Esophagus muscularis mucosa (tissue), 4 donors: ENCODE measurements at regions not wholly inside any gene's neighbourhood (a gene's known extent, or its start where the extent isn't known, plus 50 kb on each side); places are given as distances from the start of the nearest gene placed in this dataset.
"Not testable (repeated sequence)": the region's sequence is repeated elsewhere in the genome, so short reads cannot be mapped to it uniquely, and the experiment has no call there.

Source experiments
- DNase-seq: peaks from one replicate; pipeline ENCODE4 v3.0.0-alpha.2; 2017; ENCODE audit errors: extremely low spot score
- H3K27ac ChIP-seq, 4 donors: fragments of 200-600 bp; sonication (generic); replicated peaks in 1 of 4; 1 replicate in 3 of 4; 2 replicates in 1 of 4; pipeline ENCODE4 v1.5.1; 2016 to 2019; ENCODE audit warnings: mild to moderate bottlenecking in 1 of 4
- H3K27me3 ChIP-seq, 4 donors: fragments of 200-600 bp; sonication (generic); one replicate each; pipeline versions ENCODE4 v1.5.1 to v1.6.0; 2016 to 2019
- H3K36me3 ChIP-seq, 4 donors: fragments of 200-600 bp; sonication (generic); one replicate each; pipeline ENCODE4 v1.5.1; 2016 to 2019
- H3K4me1 ChIP-seq, 4 donors: fragments of 200-600 bp; sonication (generic); one replicate each; pipeline ENCODE4 v1.5.1; 2016 to 2019
- H3K4me3 ChIP-seq, 4 donors: fragments of 200-600 bp; sonication (generic); 1 replicate in 2 of 4; 2 replicates in 2 of 4; pipeline ENCODE4 v1.5.1; 2016 to 2019; ENCODE audit warnings: mild to moderate bottlenecking in 4 of 4, moderate library complexity in 1 of 4
- H3K9me3 ChIP-seq, 4 donors: fragments of 200-600 bp; sonication (generic); 1 replicate in 3 of 4; 2 replicates in 1 of 4; pipeline ENCODE4 v1.5.1; 2016 to 2019
- CTCF ChIP-seq, 3 experiments: fragments of 200-600 bp in 2 of 3; fragments of 450-650 bp in 1 of 3; sonication (generic) in 2 of 3; IDR thresholded peaks; one replicate each; pipeline ENCODE4 v1.5.1; 2017 to 2019; ENCODE audit warnings: antibody characterized with exemption in 3 of 3, mild to moderate bottlenecking in 2 of 3, moderate library complexity in 1 of 3
- EP300 ChIP-seq: sonication (generic); formaldehyde crosslinking; IDR thresholded peaks from one replicate; pipeline ENCODE4 v1.6.1; 2017; ENCODE audit warnings: antibody characterized with exemption
- POLR2A ChIP-seq: fragments of 450-650 bp; IDR thresholded peaks from one replicate; pipeline ENCODE4 v1.6.1; 2017; ENCODE audit warnings: antibody characterized with exemption, moderate library complexity, mild to moderate bottlenecking, low read depth
- POLR2AphosphoS5 ChIP-seq, 2 donors: sonication (generic); formaldehyde crosslinking; IDR thresholded peaks; one replicate each; pipeline ENCODE4 v1.6.1; 2017; ENCODE audit warnings: antibody characterized with exemption in 2 of 2
- WGBS: methylation state at CpG from one replicate; pipeline ENCODE4 v1.1.5; 2018; 5-methylcytosine and 5-hydroxymethylcytosine counted together
- intact Hi-C: fragments of 100-400 bp; cut with DNase I; formaldehyde crosslinking; loops from one replicate; pipeline ENCODE4 v1.15.1; 2023

DNA sequence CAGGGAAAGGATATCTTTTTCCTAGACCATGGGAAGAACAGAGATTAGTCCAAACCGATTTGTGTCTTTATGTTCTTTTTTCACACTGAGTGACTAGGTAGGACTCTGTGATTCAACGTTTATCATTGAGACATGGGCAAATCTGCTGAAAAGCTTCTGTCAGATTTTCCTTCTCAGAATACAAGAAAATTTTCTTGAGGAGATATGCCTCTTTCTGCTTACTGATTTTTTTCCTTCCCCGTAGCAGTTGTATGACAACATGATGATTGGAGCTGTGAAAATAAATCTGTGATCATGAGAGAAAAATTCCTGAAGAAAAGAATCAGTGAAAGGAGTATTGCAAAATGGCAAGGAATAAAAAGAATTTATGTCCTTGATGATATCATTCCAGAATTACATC is 130.6 kb upstream of the FAT4 start:
- WGBS = 80% methylated on average over 3 of the region's 3 CpGs
- TF ChIP-seq POLR2AphosphoS5 (IDR thresholded peaks at IDR 0.05) = no peak
- TF ChIP-seq POLR2A = no peak
- TF ChIP-seq EP300 = no peak
- TF ChIP-seq CTCF (IDR thresholded peaks at IDR 0.05) = no peak
- no peak overlapping the region for H3K4me3 ChIP-seq
- H3K27me3 ChIP-seq = no peaks in the 10 kb centered on the region
- H3K27ac ChIP-seq = no peak overlapping the region
- DNase-seq = no peak
- no peaks in the 10 kb centered on the region for H3K9me3 ChIP-seq
- H3K36me3 ChIP-seq = no peaks in the 10 kb centered on the region
- intact Hi-C loops = no loop called here
- peaks cover 0 to 4% (median 0%) of the 10 kb centered on the region in 4 donors for H3K4me1 ChIP-seq

DNA sequence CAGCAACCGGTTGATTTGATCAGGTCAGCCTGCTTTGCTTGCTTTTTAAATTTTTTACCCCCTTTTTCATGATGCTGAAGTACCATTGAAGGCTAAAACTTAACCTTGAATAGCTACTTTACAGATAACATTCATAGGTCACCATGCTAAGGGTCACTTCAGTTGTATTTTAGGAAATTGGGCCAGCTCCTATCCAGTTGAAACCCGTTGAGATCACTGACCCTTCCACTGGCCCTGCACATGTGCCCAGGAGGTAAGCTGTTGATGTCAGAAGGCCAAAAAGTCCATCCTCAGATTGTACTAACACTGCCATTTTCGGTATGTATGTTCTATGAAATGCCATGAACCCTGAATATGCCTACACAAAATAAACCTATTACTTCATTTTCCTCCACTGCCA is 133.0 kb upstream of the FAT4 start:
- Histone ChIP-seq H3K27ac (no peak overlapping the region), H3K4me1 (no peaks in the 10 kb centered on the region), H3K9me3 (no peaks in the 10 kb centered on the region), H3K36me3 (no peaks in the 10 kb centered on the region), H3K27me3 (no peaks in the 10 kb centered on the region), H3K4me3 (no peak overlapping the region)
- WGBS = 92% methylated on average over 3 of the region's 3 CpGs
- intact Hi-C loops = no loop called here
- no peak for DNase-seq
- no peak for TF ChIP-seq POLR2A
- TF ChIP-seq POLR2AphosphoS5 (IDR thresholded peaks at IDR 0.05) = no peak
- no peak for TF ChIP-seq CTCF (IDR thresholded peaks at IDR 0.05)
- no peak for TF ChIP-seq EP300

DNA sequence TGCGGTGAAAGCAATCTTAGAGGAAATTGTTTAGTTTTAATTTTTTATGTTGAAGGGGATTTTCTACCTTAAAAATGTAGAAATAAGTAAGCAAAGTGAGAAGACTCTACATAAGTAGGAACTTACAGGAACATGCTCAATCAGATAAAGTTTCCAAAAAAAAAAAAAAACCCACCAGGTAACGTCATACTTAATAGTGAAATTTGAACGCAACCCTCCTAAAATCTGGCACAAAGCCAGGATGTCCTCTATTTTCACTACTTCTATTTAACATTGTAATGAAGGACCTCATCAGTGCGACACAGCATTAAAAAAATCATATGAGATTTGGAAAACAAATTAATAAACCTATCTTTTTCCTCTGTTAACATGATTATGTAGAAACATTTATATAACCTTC is 135.0 kb upstream of the FAT4 start:
- no peaks in the 10 kb centered on the region for H3K9me3 ChIP-seq
- H3K36me3 ChIP-seq = no peaks in the 10 kb centered on the region
- no peaks in the 10 kb centered on the region for H3K27me3 ChIP-seq
- no peaks in the 10 kb centered on the region for H3K4me1 ChIP-seq
- 89% methylated on average over 4 of the region's 4 CpGs for WGBS
- H3K4me3 ChIP-seq = no peak overlapping the region
- TF ChIP-seq CTCF (IDR thresholded peaks at IDR 0.05) = no peak
- TF ChIP-seq POLR2A = no peak
- no peak for TF ChIP-seq EP300
- TF ChIP-seq POLR2AphosphoS5 (IDR thresholded peaks at IDR 0.05) = no peak
- no peak overlapping the region for H3K27ac ChIP-seq
- DNase-seq = no peak
- intact Hi-C loops = no loop called here

GRCh38 chr4:125169192-125169591 is 145.6 kb upstream of the FAT4 start:
- no peaks in the 10 kb centered on the region for H3K9me3 ChIP-seq
- TF ChIP-seq POLR2A = no peak
- TF ChIP-seq CTCF (IDR thresholded peaks at IDR 0.05) = no peak
- no peak for TF ChIP-seq EP300
- TF ChIP-seq POLR2AphosphoS5 (IDR thresholded peaks at IDR 0.05) = no peak
- H3K4me1 ChIP-seq = no peaks in the 10 kb centered on the region
- H3K27me3 ChIP-seq = no peaks in the 10 kb centered on the region
- no peak overlapping the region for H3K4me3 ChIP-seq
- no peak overlapping the region for H3K27ac ChIP-seq
- 83% methylated on average over 1 of the region's 1 CpG for WGBS
- intact Hi-C loops = no loop called here
- no peaks in the 10 kb centered on the region for H3K36me3 ChIP-seq
- no peak for DNase-seq

DNA sequence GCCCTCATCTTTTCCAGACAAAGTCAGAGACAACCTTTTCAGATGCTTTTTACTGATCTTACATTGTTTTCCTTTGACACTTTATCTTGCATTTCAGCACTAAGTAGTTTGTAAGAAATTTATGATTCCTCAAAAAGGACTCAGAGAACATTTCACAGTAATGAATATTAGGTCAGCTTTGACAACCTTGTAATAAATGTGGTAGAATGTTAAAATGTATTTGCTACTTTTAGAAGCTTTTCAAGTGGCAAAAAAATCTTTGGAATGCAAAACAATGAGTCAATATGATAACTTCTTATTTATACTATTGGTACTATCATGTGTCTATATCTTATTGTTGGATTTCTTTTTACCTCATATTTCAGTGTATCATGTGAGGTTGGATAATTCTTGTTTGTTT is 146.2 kb upstream of the FAT4 start:
- H3K9me3 ChIP-seq = no peaks in the 10 kb centered on the region
- no peaks in the 10 kb centered on the region for H3K4me1 ChIP-seq
- H3K4me3 ChIP-seq = no peak overlapping the region
- H3K36me3 ChIP-seq = no peaks in the 10 kb centered on the region
- no peak for TF ChIP-seq EP300
- TF ChIP-seq CTCF (IDR thresholded peaks at IDR 0.05) = no peak
- no peak for TF ChIP-seq POLR2A
- TF ChIP-seq POLR2AphosphoS5 (IDR thresholded peaks at IDR 0.05) = no peak
- DNase-seq = no peak
- intact Hi-C loops = no loop called here
- H3K27me3 ChIP-seq = no peaks in the 10 kb centered on the region
- H3K27ac ChIP-seq = no peak overlapping the region

DNA sequence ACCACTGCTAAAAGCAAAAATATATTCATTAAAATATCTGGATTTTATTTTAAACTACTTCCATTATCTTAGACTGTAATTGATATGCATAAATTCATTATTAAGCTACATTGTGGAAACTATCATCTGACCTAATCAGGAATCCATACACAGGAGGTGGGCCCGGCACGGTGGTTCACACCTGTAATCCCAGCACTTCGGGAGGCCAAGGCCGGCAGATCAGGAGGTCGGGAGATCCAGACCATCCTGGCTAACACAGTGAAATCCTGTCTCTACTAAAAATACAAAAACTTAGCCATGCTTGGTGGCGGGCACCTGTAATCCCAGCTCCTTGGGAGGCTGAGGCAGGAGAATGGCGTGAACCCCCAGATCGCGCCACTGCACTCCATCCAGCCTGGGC is 148.7 kb upstream of the FAT4 start:
- WGBS = 98% methylated on average over 9 of the region's 9 CpGs
- H3K36me3 ChIP-seq, DNase-seq, H3K4me3 ChIP-seq, intact Hi-C loops, H3K9me3 ChIP-seq, H3K4me1 ChIP-seq, H3K27ac ChIP-seq, H3K27me3 ChIP-seq: not testable (repeated sequence)
